SKM-1 treated with dmso at 0.1 percent for 144 hours (cell line): ENCODE measurements at regions not wholly inside any gene's neighbourhood (a gene's known extent, or its start where the extent isn't known, plus 50 kb on each side); places are given as distances from the start of the nearest gene placed in this dataset.

Experiments
- DNase-seq: peaks from one replicate; lab custom pipeline; 2025; ENCODE audit not compliant: unreplicated experiment; lab: John Stamatoyannopoulos, UW

DNA sequence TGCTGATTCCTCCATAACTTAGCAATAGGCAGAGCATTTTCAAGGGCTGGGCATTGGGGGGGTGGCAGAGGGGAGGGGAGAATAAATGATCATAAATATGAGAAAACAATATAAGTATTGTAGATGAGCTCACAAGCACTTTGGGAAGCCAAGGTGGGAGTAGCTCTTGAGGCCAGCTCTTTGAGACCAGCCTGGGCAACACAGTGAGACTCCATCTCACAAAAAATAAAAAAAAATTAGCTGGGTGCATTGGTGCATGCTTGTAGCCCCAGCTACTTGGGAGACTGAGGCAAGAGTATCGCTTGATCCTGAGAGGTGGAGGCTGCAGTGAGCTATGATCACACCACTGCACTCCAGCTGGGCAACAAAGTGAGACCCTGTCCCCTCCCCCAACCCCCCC is 75.9 kb downstream of the MYCN start:
- no peak for DNase-seq

GRCh38 chr2:16015903-16016265 is 75.5 kb downstream of the MYCN start:
- DNase-seq, result no peak

GRCh38 chr2:16015210-16015902 is 75.0 kb downstream of the MYCN start:
- DNase-seq, result no peak

- DNase-seq, result no peak
Measured at GRCh38 chr2:16014802-16015201, 74.5 kb downstream of the MYCN start.

DNA sequence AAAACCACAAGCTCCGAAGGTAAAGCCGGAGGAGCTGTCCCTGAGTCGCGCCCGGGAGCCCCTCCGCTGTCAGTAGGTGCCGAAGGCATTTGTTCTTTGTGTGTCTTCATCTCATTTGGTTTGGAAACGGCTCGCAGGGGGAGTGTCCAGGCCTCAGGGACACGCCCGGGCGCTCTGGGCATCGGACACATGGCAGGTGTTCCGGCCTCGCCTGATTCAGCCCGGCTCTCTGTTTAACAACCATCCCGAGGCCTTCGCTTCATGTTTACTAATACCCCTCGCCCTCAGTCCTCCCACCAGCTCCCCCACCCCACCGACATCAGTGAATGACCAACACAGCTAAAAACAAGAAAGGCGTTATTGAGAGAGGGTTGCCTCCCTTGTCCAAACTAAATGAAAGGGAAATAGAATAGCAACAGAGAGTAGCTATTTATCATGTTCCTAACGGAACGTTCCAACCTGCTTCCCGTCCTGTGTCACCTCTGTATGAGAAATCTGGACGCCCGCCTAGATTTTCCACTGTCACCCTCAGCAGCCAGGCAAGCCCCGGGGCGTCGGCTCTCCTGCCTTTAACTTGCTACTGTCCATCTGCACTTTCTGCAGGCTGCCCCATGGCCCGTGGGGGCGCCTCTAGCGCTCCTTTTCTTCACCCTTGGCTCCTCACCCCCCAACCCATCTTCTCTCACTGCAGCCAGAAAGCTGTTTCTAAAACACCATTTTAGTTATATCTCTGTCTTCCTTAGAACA is 73.9 kb downstream of the MYCN start:
- DNase-seq, result no peak

GRCh38 chr2:16013359-16013911 is 73.1 kb downstream of the MYCN start:
- no peak for DNase-seq

GRCh38 chr2:16012626-16013358 is 72.4 kb downstream of the MYCN start:
- DNase-seq, result no peak

- DNase-seq, result no peak
Measured at GRCh38 chr2:16012029-16012596, 71.8 kb downstream of the MYCN start.

GRCh38 chr2:16011621-16011960 is 71.2 kb downstream of the MYCN start:
- DNase-seq, result no peak

- no peak for DNase-seq
Measured at GRCh38 chr2:16010951-16011620, 70.7 kb downstream of the MYCN start.

GRCh38 chr2:16010011-16010410 is 69.7 kb downstream of the MYCN start:
- no peak for DNase-seq

DNA sequence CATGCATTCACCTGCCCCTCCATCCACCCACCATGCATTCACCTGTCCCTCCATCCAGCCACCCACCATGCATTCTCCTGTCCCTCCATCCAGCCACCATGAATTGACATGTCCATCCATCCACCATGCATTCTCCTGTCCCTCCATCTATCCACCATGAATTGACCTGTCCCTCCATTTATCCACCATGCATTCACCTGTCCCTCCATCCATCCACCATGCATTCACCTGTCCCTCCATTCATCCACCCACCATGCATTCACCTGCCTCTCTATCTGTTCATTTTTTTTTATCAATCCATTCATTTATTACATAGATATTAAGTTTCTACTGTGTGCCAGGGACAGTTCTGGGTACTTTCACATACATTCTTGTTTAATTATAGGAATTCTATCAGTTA is 69.2 kb downstream of the MYCN start:
- no peak for DNase-seq

- DNase-seq, result no peak
Measured at GRCh38 chr2:16008856-16009255, 68.5 kb downstream of the MYCN start.

- no peak for DNase-seq
Measured at GRCh38 chr2:16008331-16008850, 68.0 kb downstream of the MYCN start.

DNA sequence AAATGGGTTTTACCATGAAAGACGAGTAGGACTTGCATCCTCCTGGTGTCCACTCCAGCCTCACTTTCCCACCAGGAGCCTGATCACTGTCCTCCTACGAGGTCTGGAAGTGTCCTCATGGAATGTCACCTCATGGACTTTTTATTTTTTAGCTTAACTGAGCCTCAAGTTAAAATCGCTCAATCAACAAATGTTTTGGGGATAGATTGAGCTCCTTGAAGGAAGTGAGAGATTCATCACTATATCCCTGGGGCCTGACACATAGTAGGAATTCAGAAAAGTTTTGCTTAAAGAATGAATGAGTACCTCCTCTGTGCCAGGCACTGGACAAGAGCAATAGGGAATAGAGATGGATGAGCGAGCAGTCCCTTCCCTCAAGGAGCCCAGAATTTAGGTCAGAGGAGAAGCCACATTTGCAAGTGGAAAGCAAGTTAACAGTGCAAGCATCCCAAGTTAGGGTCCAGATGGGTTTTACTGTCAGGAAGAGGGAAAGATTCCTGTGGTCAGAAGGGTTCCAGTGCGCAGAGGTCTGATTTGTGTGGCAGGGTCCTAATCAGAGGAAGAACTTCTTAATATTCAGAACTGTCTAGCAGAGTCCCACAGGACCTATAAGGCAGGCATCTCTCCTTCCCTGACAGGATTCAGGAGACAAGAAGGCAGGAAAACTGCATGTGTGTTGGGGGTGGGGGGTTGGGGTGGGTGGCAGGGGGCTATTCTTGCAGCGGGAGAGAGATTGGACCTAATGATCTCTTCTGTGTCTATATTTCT is 67.0 kb downstream of the MYCN start:
- DNase-seq, result no peak

DNA sequence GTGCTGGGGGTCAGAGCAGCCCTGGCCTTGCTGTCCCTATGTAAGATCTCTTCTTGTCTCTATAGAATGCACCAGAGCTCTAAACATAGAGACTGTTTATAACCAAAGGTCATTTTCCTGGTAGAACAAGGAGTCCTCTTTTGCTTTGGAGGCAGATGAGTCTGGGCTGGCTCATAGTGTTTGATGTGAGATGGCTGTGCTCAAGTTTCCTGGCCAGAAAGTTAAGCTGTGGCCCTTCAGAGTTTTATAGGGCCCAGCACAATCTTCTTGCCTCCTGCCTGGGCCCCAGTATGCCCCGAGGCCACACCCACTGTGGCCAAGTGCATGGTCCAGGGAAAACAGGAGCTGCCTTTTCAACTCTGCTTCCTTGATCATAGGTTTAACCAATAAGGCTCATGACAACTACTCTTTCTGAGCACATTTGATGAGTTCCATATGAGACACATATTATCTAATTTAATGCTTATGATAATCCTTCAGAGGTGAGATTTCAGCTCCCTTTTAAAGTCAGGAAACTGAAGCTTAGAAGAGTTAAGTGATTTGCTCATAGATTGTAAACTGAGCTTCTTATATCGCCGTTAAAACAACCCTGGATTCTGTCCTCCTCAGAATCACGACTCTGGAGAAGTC is 66.3 kb downstream of the MYCN start:
- no peak for DNase-seq

DNA sequence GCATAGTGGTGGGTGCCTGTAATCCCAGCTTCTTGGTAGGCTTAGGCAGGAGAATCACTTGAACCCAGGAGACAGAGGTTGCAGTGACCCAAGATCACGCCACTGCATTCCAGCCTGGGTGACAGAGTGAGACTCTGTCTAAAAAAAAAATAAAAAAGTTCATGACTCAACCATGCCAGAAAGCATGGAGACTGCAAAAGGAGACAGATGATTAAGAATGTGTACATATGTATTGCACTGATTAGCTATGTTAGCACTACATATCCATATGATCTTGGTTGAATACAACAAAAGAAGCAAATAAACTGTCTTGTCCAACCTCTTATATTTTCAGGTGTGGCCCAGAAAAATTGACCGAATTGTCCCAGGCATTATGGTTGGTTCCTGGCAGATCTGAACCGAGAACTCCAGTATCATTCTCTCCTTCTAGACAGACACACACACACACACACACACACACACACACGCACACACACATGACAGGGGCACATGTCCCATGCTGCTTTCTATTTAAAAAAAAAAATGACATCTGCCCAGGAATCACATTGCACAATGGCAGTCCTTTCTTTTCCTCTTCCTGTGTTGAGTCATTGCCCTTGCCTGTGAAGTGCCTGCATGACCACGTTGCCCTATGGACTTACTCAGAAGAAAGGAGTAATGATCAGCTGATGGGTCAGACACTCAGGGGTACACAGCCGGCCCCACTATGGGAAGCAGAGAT is 65.6 kb downstream of the MYCN start:
- DNase-seq, result peak; percentile 69

GRCh38 chr2:16005389-16005788 is 65.0 kb downstream of the MYCN start:
- DNase-seq, result no peak

DNA sequence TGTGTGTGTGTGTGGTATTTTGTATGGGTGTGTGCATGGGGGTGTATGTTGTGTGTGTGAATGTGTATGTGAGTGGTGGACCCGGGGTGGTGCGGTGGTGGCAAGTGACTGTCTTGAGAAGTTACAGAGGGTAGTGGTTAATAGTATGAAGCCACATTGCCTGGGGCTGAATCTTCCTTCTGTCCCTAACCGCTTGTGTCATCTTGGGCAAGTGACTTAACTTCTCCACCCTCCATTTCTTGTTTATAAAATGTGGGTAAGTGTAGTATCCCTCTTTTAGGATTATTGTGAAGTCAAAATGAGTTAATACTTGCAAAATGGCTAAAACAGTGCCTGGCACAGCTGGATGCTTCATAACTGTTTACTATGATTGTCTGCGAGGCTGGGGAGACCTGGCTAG is 63.5 kb downstream of the MYCN start:
- DNase-seq, result no peak
